ENCODE measurements at regions not wholly inside any gene's neighbourhood (a gene's known extent, or its start where the extent isn't known, plus 50 kb on each side); places are given as distances from the start of the nearest gene placed in this dataset.

- peaks cover 0 to 7% (median 4%) of the 10 kb centered on the region in 3 donors for H3K27me3 Mint-ChIP-seq (ENCODE audit: low read depth in 3 of 3)
- peaks cover 3 to 16% (median 7%) of the 10 kb centered on the region in 6 donors for H3K9me3 Mint-ChIP-seq
- peaks cover 7 to 9% (median 9%) of the 10 kb centered on the region in 3 donors for H3K36me3 Mint-ChIP-seq
- no peak for DNase-seq
- H3K4me3 Mint-ChIP-seq, result no peak overlapping the region
- no peak overlapping the region for H3K27ac Mint-ChIP-seq
- H3K4me1 Mint-ChIP-seq, result peaks cover 0 to 4% of the 10 kb centered on the region in 2 donors
Measured at GRCh38 chr2:381941-382727, 94.2 kb upstream of the ALKAL2 start.

- H3K4me3 Mint-ChIP-seq, result no peak overlapping the region
- peaks cover 7 to 10% (median 9%) of the 10 kb centered on the region in 3 donors for H3K36me3 Mint-ChIP-seq
- no peak overlapping the region for H3K27ac Mint-ChIP-seq
- DNase-seq, result no peak
- peaks cover 0 to 4% of the 10 kb centered on the region in 2 donors for H3K4me1 Mint-ChIP-seq
- H3K27me3 Mint-ChIP-seq (ENCODE audit: low read depth in 3 of 3), result peaks cover 0 to 10% (median 4%) of the 10 kb centered on the region in 3 donors
- H3K9me3 Mint-ChIP-seq, result peaks cover 3 to 18% (median 7%) of the 10 kb centered on the region in 6 donors
Measured at GRCh38 chr2:381181-381580, 93.3 kb upstream of the ALKAL2 start.

GRCh38 chr2:380772-381171, 92.9 kb upstream of the ALKAL2 start:
- peaks cover 7 to 10% (median 9%) of the 10 kb centered on the region in 3 donors for H3K36me3 Mint-ChIP-seq
- H3K27me3 Mint-ChIP-seq (ENCODE audit: low read depth in 3 of 3), result peaks cover 0 to 10% (median 4%) of the 10 kb centered on the region in 3 donors
- no peak for DNase-seq
- H3K9me3 Mint-ChIP-seq, result peaks cover 3 to 18% (median 7%) of the 10 kb centered on the region in 6 donors
- H3K27ac Mint-ChIP-seq, result no peak overlapping the region
- H3K4me1 Mint-ChIP-seq, result peaks cover 0 to 4% of the 10 kb centered on the region in 2 donors
- no peak overlapping the region for H3K4me3 Mint-ChIP-seq

- DNase-seq, result no peak
- peaks cover 0 to 10% (median 4%) of the 10 kb centered on the region in 3 donors for H3K27me3 Mint-ChIP-seq (ENCODE audit: low read depth in 3 of 3)
- peaks cover 0 to 4% of the 10 kb centered on the region in 2 donors for H3K4me1 Mint-ChIP-seq
- H3K36me3 Mint-ChIP-seq, result peaks cover 7 to 10% (median 9%) of the 10 kb centered on the region in 3 donors
- no peak overlapping the region for H3K4me3 Mint-ChIP-seq
- H3K27ac Mint-ChIP-seq, result no peak overlapping the region
- peaks cover 3 to 18% (median 7%) of the 10 kb centered on the region in 6 donors for H3K9me3 Mint-ChIP-seq
Measured at GRCh38 chr2:380221-380620, 92.3 kb upstream of the ALKAL2 start.

GRCh38 chr2:379778-380177, 91.9 kb upstream of the ALKAL2 start:
- peaks cover 3 to 18% (median 7%) of the 10 kb centered on the region in 6 donors for H3K9me3 Mint-ChIP-seq
- H3K4me3 Mint-ChIP-seq, result no peak overlapping the region
- DNase-seq, result no peak
- H3K4me1 Mint-ChIP-seq, result peaks cover 0 to 4% of the 10 kb centered on the region in 2 donors
- peaks cover 0 to 10% (median 6%) of the 10 kb centered on the region in 3 donors for H3K27me3 Mint-ChIP-seq (ENCODE audit: low read depth in 3 of 3)
- no peak overlapping the region for H3K27ac Mint-ChIP-seq
- H3K36me3 Mint-ChIP-seq, result peaks cover 7 to 10% (median 9%) of the 10 kb centered on the region in 3 donors

GRCh38 chr2:378364-378763, 90.5 kb upstream of the ALKAL2 start:
- peaks cover 3 to 18% (median 7%) of the 10 kb centered on the region in 6 donors for H3K9me3 Mint-ChIP-seq
- peaks cover 0 to 16% (median 8%) of the 10 kb centered on the region in 3 donors for H3K27me3 Mint-ChIP-seq (ENCODE audit: low read depth in 3 of 3)
- peaks cover 7 to 10% (median 9%) of the 10 kb centered on the region in 3 donors for H3K36me3 Mint-ChIP-seq
- DNase-seq, result no peak
- H3K4me3 Mint-ChIP-seq, result no peak overlapping the region
- peaks cover 0 to 4% of the 10 kb centered on the region in 2 donors for H3K4me1 Mint-ChIP-seq
- H3K27ac Mint-ChIP-seq, result no peak overlapping the region

GRCh38 chr2:377414-377813, 89.5 kb upstream of the ALKAL2 start:
- DNase-seq, result no peak
- H3K4me3 Mint-ChIP-seq, result no peak overlapping the region
- H3K4me1 Mint-ChIP-seq, result peaks cover 0 to 4% of the 10 kb centered on the region in 2 donors
- peaks cover 7 to 10% (median 9%) of the 10 kb centered on the region in 3 donors for H3K36me3 Mint-ChIP-seq
- H3K27me3 Mint-ChIP-seq (ENCODE audit: low read depth in 3 of 3), result peaks cover 0 to 16% (median 8%) of the 10 kb centered on the region in 3 donors
- H3K27ac Mint-ChIP-seq, result no peak overlapping the region
- H3K9me3 Mint-ChIP-seq, result peaks cover 6 to 18% (median 7%) of the 10 kb centered on the region in 6 donors

- Mint-ChIP-seq H3K27me3 (ENCODE audit: low read depth in 3 of 3) (peaks cover 1 to 13% (median 9%) of the 10 kb centered on the region in 3 donors), H3K36me3 (peaks cover 9 to 13% (median 10%) of the 10 kb centered on the region in 3 donors), H3K9me3 (peaks cover 6 to 18% (median 7%) of the 10 kb centered on the region in 6 donors), H3K4me1 (peaks cover 0 to 4% of the 10 kb centered on the region in 2 donors), H3K27ac (no peak overlapping the region), H3K4me3 (no peak overlapping the region)
- DNase-seq, result no peak
Measured at GRCh38 chr2:375956-376307, 88.0 kb upstream of the ALKAL2 start.

GRCh38 chr2:375270-375955, 87.5 kb upstream of the ALKAL2 start:
- Mint-ChIP-seq H3K27me3 (ENCODE audit: low read depth in 3 of 3) (peaks cover 1 to 16% (median 9%) of the 10 kb centered on the region in 3 donors), H3K9me3 (peaks cover 6 to 18% (median 7%) of the 10 kb centered on the region in 6 donors), H3K36me3 (peaks cover 9 to 14% (median 10%) of the 10 kb centered on the region in 3 donors), H3K4me3 (no peak overlapping the region), H3K4me1 (peaks cover 0 to 4% of the 10 kb centered on the region in 2 donors), H3K27ac (no peak overlapping the region)
- DNase-seq, result no peak

GRCh38 chr2:368386-368785, 80.5 kb upstream of the ALKAL2 start:
- Mint-ChIP-seq H3K4me1 (peaks cover 28 to 29% of the 10 kb centered on the region in 2 donors), H3K4me3 (peak overlapping the region; percentile 34 to 84 (median 79)), H3K9me3 (peaks cover 0 to 3% (median 0%) of the 10 kb centered on the region in 6 donors), H3K27me3 (ENCODE audit: low read depth in 3 of 3) (peaks cover 4 to 16% (median 8%) of the 10 kb centered on the region in 3 donors), H3K36me3 (peaks cover 0 to 7% (median 5%) of the 10 kb centered on the region in 3 donors), H3K27ac (peak overlapping the region in 5 of 6 donors; percentile 8 to 81 (median 70))
- DNase-seq, result peak; percentile 35 to 53 (median 41)

- Mint-ChIP-seq H3K9me3 (no peaks in the 10 kb centered on the region), H3K27me3 (ENCODE audit: low read depth in 3 of 3) (peaks cover 4 to 16% (median 8%) of the 10 kb centered on the region in 3 donors), H3K4me3 (peak overlapping the region in 2 of 5 donors; percentile 13 to 47), H3K36me3 (peaks cover 0 to 7% (median 5%) of the 10 kb centered on the region in 3 donors), H3K27ac (peak overlapping the region in 1 of 6 donors; percentile 30), H3K4me1 (peaks cover 28 to 29% of the 10 kb centered on the region in 2 donors)
- DNase-seq, result no peak
Measured at GRCh38 chr2:367246-367645, 79.4 kb upstream of the ALKAL2 start.

GRCh38 chr2:366706-367105, 78.8 kb upstream of the ALKAL2 start:
- Mint-ChIP-seq H3K4me1 (peaks cover 28 to 29% of the 10 kb centered on the region in 2 donors), H3K9me3 (no peaks in the 10 kb centered on the region), H3K27me3 (ENCODE audit: low read depth in 3 of 3) (peaks cover 4 to 16% (median 8%) of the 10 kb centered on the region in 3 donors), H3K4me3 (no peak overlapping the region), H3K36me3 (peaks cover 0 to 7% (median 5%) of the 10 kb centered on the region in 3 donors), H3K27ac (no peak overlapping the region)
- DNase-seq, result no peak

- Mint-ChIP-seq H3K4me1 (peaks cover 29 to 33% of the 10 kb centered on the region in 2 donors), H3K27ac (peak overlapping the region in 1 of 6 donors; percentile 10), H3K4me3 (no peak overlapping the region), H3K9me3 (peaks cover 0 to under 1% (median 0%) of the 10 kb centered on the region in 6 donors), H3K27me3 (ENCODE audit: low read depth in 3 of 3) (peaks cover 4 to 16% (median 5%) of the 10 kb centered on the region in 3 donors), H3K36me3 (peaks cover under 1 to 5% (median 1%) of the 10 kb centered on the region in 3 donors)
- DNase-seq, result no peak
Measured at GRCh38 chr2:365367-366275, 77.7 kb upstream of the ALKAL2 start.
